ENCODE measurements at regions not wholly inside any gene's neighbourhood (a gene's known extent, or its start where the extent isn't known, plus 50 kb on each side); places are given as distances from the start of the nearest gene placed in this dataset.
A peak's percentile ranks its signal among the peaks of the same experiment; 100 is the strongest.
"Not testable (repeated sequence)": the region's sequence is repeated elsewhere in the genome, so short reads cannot be mapped to it uniquely, and the experiment has no call there.

GRCh38 chr9:103169798-103170197 is 174.7 kb downstream of the CYLC2 start:
- no peaks in the 10 kb centered on the region for H3K4me1 ChIP-seq (ENCODE audit: control insufficient read depth in 5 of 5, insufficient read depth in 5 of 5, low read length in 5 of 5)
- H3K27ac ChIP-seq (ENCODE audit: low read depth, low read length): no peak overlapping the region
- no peaks in the 10 kb centered on the region for H3K27me3 ChIP-seq (ENCODE audit: control insufficient read depth in 5 of 5, insufficient read depth in 4 of 5, low read length in 5 of 5)
- no peaks in the 10 kb centered on the region for H3K36me3 ChIP-seq (ENCODE audit: control insufficient read depth in 5 of 5, insufficient read depth in 5 of 5, low read length in 5 of 5)
- H3K9ac ChIP-seq (ENCODE audit: low read length in 5 of 5): no peak overlapping the region
- no peak overlapping the region for H3K4me3 ChIP-seq (ENCODE audit: low read depth in 1 of 5, low read length in 5 of 5)
- H3K9me3 ChIP-seq (ENCODE audit: control insufficient read depth in 5 of 5, low read length in 5 of 5): peaks cover 6 to 17% (median 12%) of the 10 kb centered on the region in 5 donors

DNA sequence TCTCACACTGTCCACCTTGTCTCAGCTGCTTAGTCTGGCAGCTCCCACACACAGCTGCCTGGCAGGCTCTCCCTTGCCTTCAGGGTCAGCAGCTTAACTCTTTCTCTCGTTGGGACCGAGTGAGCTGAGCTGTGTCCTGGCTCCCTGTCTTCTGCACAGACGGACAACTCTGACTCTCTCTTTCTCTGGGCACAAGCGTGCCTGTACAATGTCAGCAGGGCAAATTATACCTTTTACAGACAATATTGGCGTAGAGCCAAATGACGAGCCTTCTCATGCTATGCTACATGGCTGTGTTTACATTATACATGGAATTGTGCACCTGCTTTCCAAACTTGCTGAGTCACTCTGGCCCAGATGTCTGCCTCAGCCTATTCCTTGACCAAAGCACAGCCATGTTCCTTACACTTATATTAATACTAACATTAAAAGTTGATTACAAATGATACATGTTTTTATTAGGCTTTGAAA is 188.6 kb downstream of the CYLC2 start:
- no peak overlapping the region for H3K27ac ChIP-seq (ENCODE audit: low read depth, low read length)
- no peak overlapping the region for H3K4me3 ChIP-seq (ENCODE audit: low read depth in 1 of 5, low read length in 5 of 5)
- no peaks in the 10 kb centered on the region for H3K36me3 ChIP-seq (ENCODE audit: control insufficient read depth in 5 of 5, insufficient read depth in 5 of 5, low read length in 5 of 5)

GRCh38 chr9:103186959-103187358 is 191.8 kb downstream of the CYLC2 start:
- H3K27me3 ChIP-seq (ENCODE audit: control insufficient read depth in 5 of 5, insufficient read depth in 4 of 5, low read length in 5 of 5): no peaks in the 10 kb centered on the region
- H3K9ac ChIP-seq (ENCODE audit: low read length in 5 of 5): no peak overlapping the region
- no peak overlapping the region for H3K4me3 ChIP-seq (ENCODE audit: low read depth in 1 of 5, low read length in 5 of 5)
- no peak overlapping the region for H3K27ac ChIP-seq (ENCODE audit: low read depth, low read length)
- H3K36me3 ChIP-seq (ENCODE audit: control insufficient read depth in 5 of 5, insufficient read depth in 5 of 5, low read length in 5 of 5): no peaks in the 10 kb centered on the region
- H3K9me3 ChIP-seq (ENCODE audit: control insufficient read depth in 5 of 5, low read length in 5 of 5): no peaks in the 10 kb centered on the region
- H3K4me1 ChIP-seq (ENCODE audit: control insufficient read depth in 5 of 5, insufficient read depth in 5 of 5, low read length in 5 of 5): peaks cover 0 to 10% (median 0%) of the 10 kb centered on the region in 5 donors

More for the DNA sequence above, 188.6 kb downstream of the CYLC2 start:
- Histone ChIP-seq H3K4me1 (ENCODE audit: control insufficient read depth in 5 of 5, insufficient read depth in 5 of 5, low read length in 5 of 5) (peaks cover 0 to 7% (median 0%) of the 10 kb centered on the region in 5 donors), H3K27me3 (ENCODE audit: control insufficient read depth in 5 of 5, insufficient read depth in 4 of 5, low read length in 5 of 5) (no peaks in the 10 kb centered on the region), H3K9me3 (ENCODE audit: control insufficient read depth in 5 of 5, low read length in 5 of 5) (no peaks in the 10 kb centered on the region), H3K9ac (ENCODE audit: low read length in 5 of 5) (no peak overlapping the region)

GRCh38 chr9:103188781-103189350 is 193.7 kb downstream of the CYLC2 start:
- H3K4me3 ChIP-seq (ENCODE audit: low read depth in 1 of 5, low read length in 5 of 5): peak overlapping the region in 1 of 5 donors; percentile 24
- no peak overlapping the region for H3K9ac ChIP-seq (ENCODE audit: low read length in 5 of 5)
- no peak overlapping the region for H3K27ac ChIP-seq (ENCODE audit: low read depth, low read length)
- peaks cover 0 to 10% (median 0%) of the 10 kb centered on the region in 5 donors for H3K4me1 ChIP-seq (ENCODE audit: control insufficient read depth in 5 of 5, insufficient read depth in 5 of 5, low read length in 5 of 5)
- no peaks in the 10 kb centered on the region for H3K36me3 ChIP-seq (ENCODE audit: control insufficient read depth in 5 of 5, insufficient read depth in 5 of 5, low read length in 5 of 5)
- no peaks in the 10 kb centered on the region for H3K27me3 ChIP-seq (ENCODE audit: control insufficient read depth in 5 of 5, insufficient read depth in 4 of 5, low read length in 5 of 5)
- no peaks in the 10 kb centered on the region for H3K9me3 ChIP-seq (ENCODE audit: control insufficient read depth in 5 of 5, low read length in 5 of 5)

GRCh38 chr9:103193992-103194391 is 198.9 kb downstream of the CYLC2 start:
- H3K36me3 ChIP-seq (ENCODE audit: control insufficient read depth in 5 of 5, insufficient read depth in 5 of 5, low read length in 5 of 5): no peaks in the 10 kb centered on the region
- no peak overlapping the region for H3K4me3 ChIP-seq (ENCODE audit: low read depth in 1 of 5, low read length in 5 of 5)
- no peaks in the 10 kb centered on the region for H3K27me3 ChIP-seq (ENCODE audit: control insufficient read depth in 5 of 5, insufficient read depth in 4 of 5, low read length in 5 of 5)
- H3K27ac ChIP-seq (ENCODE audit: low read depth, low read length): no peak overlapping the region
- H3K9me3 ChIP-seq (ENCODE audit: control insufficient read depth in 5 of 5, low read length in 5 of 5): no peaks in the 10 kb centered on the region
- peaks cover 0 to 2% (median 0%) of the 10 kb centered on the region in 5 donors for H3K4me1 ChIP-seq (ENCODE audit: control insufficient read depth in 5 of 5, insufficient read depth in 5 of 5, low read length in 5 of 5)
- H3K9ac ChIP-seq (ENCODE audit: low read length in 5 of 5): no peak overlapping the region

DNA sequence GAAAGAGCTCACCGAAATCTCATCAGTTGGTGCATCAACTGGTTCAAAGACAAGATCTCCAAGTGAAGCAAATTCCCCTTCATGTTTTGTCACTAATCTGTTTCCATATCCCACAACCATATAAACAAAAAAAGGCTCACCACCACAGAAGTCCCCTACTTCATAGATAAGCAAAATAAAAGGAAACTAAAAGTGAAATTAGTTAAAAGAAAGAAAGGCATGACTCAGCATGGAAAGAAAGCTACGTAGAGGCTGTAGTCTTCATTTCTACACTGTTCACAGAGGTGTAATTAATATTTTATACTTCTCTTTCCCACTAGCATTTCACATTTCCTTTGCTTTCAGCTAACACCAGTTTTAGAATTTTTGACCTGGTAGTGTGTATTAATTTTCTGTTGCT is 208.0 kb downstream of the CYLC2 start:
- H3K27me3 ChIP-seq (ENCODE audit: control insufficient read depth in 5 of 5, insufficient read depth in 4 of 5, low read length in 5 of 5): no peaks in the 10 kb centered on the region
- no peak overlapping the region for H3K4me3 ChIP-seq (ENCODE audit: low read depth in 1 of 5, low read length in 5 of 5)
- H3K27ac ChIP-seq (ENCODE audit: low read depth, low read length): no peak overlapping the region
- no peaks in the 10 kb centered on the region for H3K9me3 ChIP-seq (ENCODE audit: control insufficient read depth in 5 of 5, low read length in 5 of 5)
- no peaks in the 10 kb centered on the region for H3K36me3 ChIP-seq (ENCODE audit: control insufficient read depth in 5 of 5, insufficient read depth in 5 of 5, low read length in 5 of 5)
- H3K9ac ChIP-seq (ENCODE audit: low read length in 5 of 5): no peak overlapping the region
- H3K4me1 ChIP-seq (ENCODE audit: control insufficient read depth in 5 of 5, insufficient read depth in 5 of 5, low read length in 5 of 5): no peaks in the 10 kb centered on the region

- H3K9ac ChIP-seq (ENCODE audit: low read length in 5 of 5); H3K27me3 ChIP-seq (ENCODE audit: control insufficient read depth in 5 of 5, insufficient read depth in 4 of 5, low read length in 5 of 5); H3K4me3 ChIP-seq (ENCODE audit: low read depth in 1 of 5, low read length in 5 of 5); H3K4me1 ChIP-seq (ENCODE audit: control insufficient read depth in 5 of 5, insufficient read depth in 5 of 5, low read length in 5 of 5); H3K36me3 ChIP-seq (ENCODE audit: control insufficient read depth in 5 of 5, insufficient read depth in 5 of 5, low read length in 5 of 5); H3K27ac ChIP-seq (ENCODE audit: low read depth, low read length): not testable (repeated sequence)
- peaks cover 2 to 21% (median 16%) of the 10 kb centered on the region in 5 donors for H3K9me3 ChIP-seq (ENCODE audit: control insufficient read depth in 5 of 5, low read length in 5 of 5)
Measured at GRCh38 chr9:103205881-103206585, 210.9 kb downstream of the CYLC2 start.

DNA sequence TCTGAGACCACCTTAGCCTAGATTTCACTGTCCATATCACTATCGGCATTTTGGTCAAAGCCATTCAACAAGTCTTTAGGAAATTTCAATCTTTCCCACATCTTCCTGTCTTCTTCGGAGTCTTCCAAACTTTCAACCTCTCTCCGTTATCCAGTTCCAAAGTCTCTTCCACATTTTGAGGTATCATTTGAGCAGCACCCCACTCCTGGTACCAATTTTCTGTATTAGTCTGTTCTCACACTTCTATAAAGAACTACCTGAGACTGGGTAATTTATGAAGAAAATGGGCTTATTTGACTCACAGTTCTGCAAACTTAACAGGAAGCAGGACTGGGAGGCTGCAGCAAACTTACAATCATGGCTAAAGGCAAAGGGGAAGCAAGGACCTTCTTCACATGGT is 215.5 kb downstream of the CYLC2 start:
- Histone ChIP-seq H3K36me3 (ENCODE audit: control insufficient read depth in 5 of 5, insufficient read depth in 5 of 5, low read length in 5 of 5) (no peaks in the 10 kb centered on the region), H3K9ac (ENCODE audit: low read length in 5 of 5) (no peak overlapping the region), H3K27ac (ENCODE audit: low read depth, low read length) (no peak overlapping the region), H3K9me3 (ENCODE audit: control insufficient read depth in 5 of 5, low read length in 5 of 5) (peaks cover 2 to 23% (median 20%) of the 10 kb centered on the region in 5 donors), H3K4me1 (ENCODE audit: control insufficient read depth in 5 of 5, insufficient read depth in 5 of 5, low read length in 5 of 5) (no peaks in the 10 kb centered on the region), H3K4me3 (ENCODE audit: low read depth in 1 of 5, low read length in 5 of 5) (peak overlapping the region in 2 of 5 donors; percentile 7 to 16), H3K27me3 (ENCODE audit: control insufficient read depth in 5 of 5, insufficient read depth in 4 of 5, low read length in 5 of 5) (no peaks in the 10 kb centered on the region)

DNA sequence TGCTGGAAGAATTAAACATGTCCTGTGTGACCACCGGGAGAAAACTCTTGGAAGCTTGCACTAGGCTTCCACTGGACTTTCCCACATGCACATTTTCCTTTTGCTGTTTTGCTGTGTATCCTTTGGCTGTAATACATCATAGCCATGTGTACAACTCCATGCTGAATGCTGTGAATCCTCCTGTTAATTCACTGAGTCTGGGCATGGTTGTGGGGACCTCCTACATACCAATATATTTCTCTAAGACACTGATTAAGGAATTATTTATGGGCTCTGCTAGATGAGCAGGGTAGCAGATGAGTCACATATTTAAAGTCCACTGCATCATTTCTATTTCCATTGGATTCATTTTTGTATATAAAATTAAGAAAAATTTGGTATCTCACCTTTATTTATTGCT is 220.1 kb downstream of the CYLC2 start:
- Histone ChIP-seq H3K9me3 (ENCODE audit: control insufficient read depth in 5 of 5, low read length in 5 of 5) (peaks cover under 1 to 12% (median 7%) of the 10 kb centered on the region in 5 donors), H3K27me3 (ENCODE audit: control insufficient read depth in 5 of 5, insufficient read depth in 4 of 5, low read length in 5 of 5) (no peaks in the 10 kb centered on the region), H3K4me3 (ENCODE audit: low read depth in 1 of 5, low read length in 5 of 5) (no peak overlapping the region), H3K27ac (ENCODE audit: low read depth, low read length) (no peak overlapping the region), H3K4me1 (ENCODE audit: control insufficient read depth in 5 of 5, insufficient read depth in 5 of 5, low read length in 5 of 5) (no peaks in the 10 kb centered on the region), H3K9ac (ENCODE audit: low read length in 5 of 5) (no peak overlapping the region), H3K36me3 (ENCODE audit: control insufficient read depth in 5 of 5, insufficient read depth in 5 of 5, low read length in 5 of 5) (no peaks in the 10 kb centered on the region)

All from subcutaneous abdominal adipose tissue (tissue), 5 donors.